PC-3 (cell line): ENCODE measurements at regions not wholly inside any gene's neighbourhood (a gene's known extent, or its start where the extent isn't known, plus 50 kb on each side); places are given as distances from the start of the nearest gene placed in this dataset.

Experiments
- ATAC-seq: fragments of 200-7000 bp; cut with Tn5 transposase; 2 replicates; pipeline ENCODE4 v1.9.1; 2020; ENCODE audit warnings: mild to moderate bottlenecking, moderate library complexity
- BruUV-seq: library from RNA; stranded (reverse); fragments of 400-500 nt; replicated peaks from 2 replicates; lab custom pipeline; 2021; lab: Mats Ljungman, UMichigan
- CTCF ChIA-PET: fragments of 300-600 bp; sonication (Branson Sonifier 250); formaldehyde crosslinking; loops from one replicate; lab custom pipeline; 2022; ENCODE audit warnings: antibody characterized with exemption; lab: Charles Lee
- POLR2A ChIA-PET: fragments of 300-600 bp; sonication (Branson Sonifier 250); formaldehyde crosslinking; loops from one replicate; lab custom pipeline; 2022; ENCODE audit warnings: antibody characterized with exemption; ENCODE audit not compliant: unreplicated experiment; lab: Charles Lee
- DNase-seq: peaks from one replicate; pipeline ENCODE4 v3.0.0-alpha.2; 2015
- H2AFZ ChIP-seq: fragments of 300-600 bp; sonication (generic); 2 replicates; pipeline ENCODE4 v1.6.0; 2016; ENCODE audit warnings: antibody characterized with exemption, low read length
- H3F3A ChIP-seq: fragments of 300-600 bp; sonication (generic); one replicate; pipeline ENCODE4 v1.6.0; 2017; ENCODE audit warnings: antibody characterized with exemption, low read length, control low read depth, mild to moderate bottlenecking; ENCODE audit not compliant: unreplicated experiment
- H3K27ac ChIP-seq: fragments of 300-600 bp; sonication (generic); 2 replicates; pipeline ENCODE4 v1.5.1; 2016; ENCODE audit warnings: mild to moderate bottlenecking, low read length
- H3K27me3 ChIP-seq: fragments of 300-600 bp; sonication (generic); 2 replicates; pipeline ENCODE4 v1.6.1; 2016; ENCODE audit warnings: low read length, mixed read lengths
- H3K36me3 ChIP-seq: fragments of 300-600 bp; sonication (generic); 2 replicates; pipeline ENCODE4 v1.6.1; 2016; ENCODE audit warnings: low read depth, mixed run types, low read length, mixed read lengths
- H3K4me1 ChIP-seq: fragments of 300-600 bp; sonication (generic); 2 replicates; pipeline ENCODE4 v1.5.1; 2016; ENCODE audit warnings: low read length; ENCODE audit not compliant: insufficient read depth
- H3K4me2 ChIP-seq: fragments of 300-600 bp; sonication (generic); 2 replicates; pipeline ENCODE4 v1.6.0; 2016; ENCODE audit warnings: low read length
- H3K4me3 ChIP-seq: fragments of 300-600 bp; sonication (generic); 2 replicates; pipeline ENCODE4 v1.5.1; 2016; ENCODE audit warnings: mild to moderate bottlenecking, low read length, mixed read lengths
- H3K79me2 ChIP-seq: fragments of 300-600 bp; sonication (generic); 2 replicates; pipeline ENCODE4 v1.6.1; 2017; ENCODE audit warnings: low read length, mixed read lengths
- H3K9ac ChIP-seq: fragments of 300-600 bp; sonication (generic); 2 replicates; pipeline ENCODE4 v1.6.0; 2016; ENCODE audit warnings: mild to moderate bottlenecking, low read length
- H3K9me2 ChIP-seq: fragments of 300-600 bp; sonication (generic); replicated peaks from 2 replicates; pipeline ENCODE4 v1.6.1; 2016; ENCODE audit warnings: mixed run types, low read length, mixed read lengths
- H3K9me3 ChIP-seq: fragments of 300-600 bp; sonication (generic); 2 replicates; pipeline ENCODE4 v1.6.1; 2016; ENCODE audit warnings: low read length, mixed read lengths
- H4K20me1 ChIP-seq: fragments of 300-600 bp; sonication (generic); 2 replicates; pipeline ENCODE4 v1.6.1; 2016; ENCODE audit warnings: low read length, mixed read lengths
- EZH2 ChIP-seq: fragments of 300-600 bp; sonication (generic); IDR thresholded peaks from one replicate; pipeline ENCODE4 v1.6.1; 2017; ENCODE audit warnings: antibody characterized with exemption, mild to moderate bottlenecking, low read length; ENCODE audit not compliant: unreplicated experiment
- EZH2phosphoT487 ChIP-seq: fragments of 300-600 bp; sonication (generic); IDR thresholded peaks from 2 replicates; pipeline ENCODE4 v1.6.1; 2018; ENCODE audit warnings: mild to moderate bottlenecking, antibody characterized with exemption, low read length, borderline replicate concordance
- intact Hi-C: fragments of 100-400 bp; cut with micrococcal nuclease; formaldehyde crosslinking; loops from 2 replicates; pipeline ENCODE4 v1.9.0; 2023
- TF ChIP-seq, protein P1 (sequence below): fragments of 300-600 bp; sonication (generic); conservative IDR thresholded peaks from 2 replicates; pipeline ENCODE4 v1.5.1; 2017; ENCODE audit warnings: antibody characterized with exemption, low read depth, mild to moderate bottlenecking, low read length

GRCh38 chr13:111632906-111633305 lies 312.5 kb downstream of the TEX29 start:
- H3K9me3 ChIP-seq, result no peaks in the 10 kb centered on the region
- ATAC-seq (no peak), DNase-seq (no peak)
- ChIA-PET CTCF (no interaction called here), POLR2A (no interaction called here)
- H3K4me3 ChIP-seq, result no peak overlapping the region
- no peaks in the 10 kb centered on the region for H3K4me1 ChIP-seq
- no peaks in the 10 kb centered on the region for H3K9me2 ChIP-seq
- H2AFZ ChIP-seq, result no peak overlapping the region
- no peaks in the 10 kb centered on the region for H4K20me1 ChIP-seq
- no TSS peak for BruUV-seq
- no peak overlapping the region for H3K27ac ChIP-seq
- intact Hi-C loops, result no loop called here
- no peaks in the 10 kb centered on the region for H3K79me2 ChIP-seq
- no peak overlapping the region for H3K9ac ChIP-seq
- TF ChIP-seq, protein P1, sequence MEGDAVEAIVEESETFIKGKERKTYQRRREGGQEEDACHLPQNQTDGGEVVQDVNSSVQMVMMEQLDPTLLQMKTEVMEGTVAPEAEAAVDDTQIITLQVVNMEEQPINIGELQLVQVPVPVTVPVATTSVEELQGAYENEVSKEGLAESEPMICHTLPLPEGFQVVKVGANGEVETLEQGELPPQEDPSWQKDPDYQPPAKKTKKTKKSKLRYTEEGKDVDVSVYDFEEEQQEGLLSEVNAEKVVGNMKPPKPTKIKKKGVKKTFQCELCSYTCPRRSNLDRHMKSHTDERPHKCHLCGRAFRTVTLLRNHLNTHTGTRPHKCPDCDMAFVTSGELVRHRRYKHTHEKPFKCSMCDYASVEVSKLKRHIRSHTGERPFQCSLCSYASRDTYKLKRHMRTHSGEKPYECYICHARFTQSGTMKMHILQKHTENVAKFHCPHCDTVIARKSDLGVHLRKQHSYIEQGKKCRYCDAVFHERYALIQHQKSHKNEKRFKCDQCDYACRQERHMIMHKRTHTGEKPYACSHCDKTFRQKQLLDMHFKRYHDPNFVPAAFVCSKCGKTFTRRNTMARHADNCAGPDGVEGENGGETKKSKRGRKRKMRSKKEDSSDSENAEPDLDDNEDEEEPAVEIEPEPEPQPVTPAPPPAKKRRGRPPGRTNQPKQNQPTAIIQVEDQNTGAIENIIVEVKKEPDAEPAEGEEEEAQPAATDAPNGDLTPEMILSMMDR, result no peak
- no peak for TF ChIP-seq EZH2
- TF ChIP-seq EZH2phosphoT487, result no peak
- peaks cover 37% of the 10 kb centered on the region for H3K27me3 ChIP-seq
- no peak overlapping the region for H3K4me2 ChIP-seq
- H3F3A ChIP-seq, result no peaks in the 10 kb centered on the region
- H3K36me3 ChIP-seq, result no peaks in the 10 kb centered on the region

DNA sequence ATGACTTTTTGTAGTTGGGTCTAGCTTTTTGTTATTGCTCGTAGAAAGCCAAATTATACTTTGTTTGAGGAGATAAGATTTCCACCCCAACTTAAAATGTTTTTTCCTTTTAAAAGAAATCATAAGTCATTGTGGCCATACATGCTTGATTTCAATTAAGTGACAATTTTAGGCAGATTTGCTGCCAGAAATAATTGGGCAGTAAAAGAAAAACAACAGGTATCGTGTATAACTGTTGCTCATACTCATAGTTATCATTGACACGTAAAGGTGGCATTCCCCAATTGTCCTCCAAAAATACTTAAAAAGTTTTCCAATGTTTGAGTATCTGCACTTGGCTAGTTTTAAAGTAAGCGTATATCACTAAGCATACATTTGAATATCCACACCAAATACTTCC lies 313.0 kb downstream of the TEX29 start:
- Histone ChIP-seq H4K20me1 (no peaks in the 10 kb centered on the region), H3K79me2 (no peaks in the 10 kb centered on the region), H3K36me3 (no peaks in the 10 kb centered on the region), H3K4me3 (no peak overlapping the region), H3K9me2 (no peaks in the 10 kb centered on the region), H3K27ac (no peak overlapping the region), H3K9me3 (no peaks in the 10 kb centered on the region), H3K4me2 (no peak overlapping the region), H3K9ac (no peak overlapping the region), H3F3A (no peaks in the 10 kb centered on the region), H3K27me3 (peaks cover 32% of the 10 kb centered on the region), H3K4me1 (no peaks in the 10 kb centered on the region), H2AFZ (no peak overlapping the region)
- TF ChIP-seq EZH2, result no peak
- TF ChIP-seq EZH2phosphoT487, result no peak
- TF ChIP-seq, protein P1, result no peak
- DNase-seq (no peak), ATAC-seq (no peak)
- CTCF ChIA-PET, result no interaction called here
- BruUV-seq, result no TSS peak
- POLR2A ChIA-PET, result no interaction called here
- intact Hi-C loops, result no loop called here

- H3K27ac ChIP-seq, result no peak overlapping the region
- DNase-seq (no peak), ATAC-seq (no peak)
- ChIA-PET POLR2A (no interaction called here), CTCF (no interaction called here)
- no TSS peak for BruUV-seq
- H3K9me3 ChIP-seq, result no peaks in the 10 kb centered on the region
- no peaks in the 10 kb centered on the region for H3K79me2 ChIP-seq
- H3K9ac ChIP-seq, result no peak overlapping the region
- no peak overlapping the region for H2AFZ ChIP-seq
- H3K4me1 ChIP-seq, result no peaks in the 10 kb centered on the region
- H3K27me3 ChIP-seq, result peaks cover 25% of the 10 kb centered on the region
- H3K36me3 ChIP-seq, result no peaks in the 10 kb centered on the region
- no peaks in the 10 kb centered on the region for H4K20me1 ChIP-seq
- TF ChIP-seq, protein P1, result no peak
- TF ChIP-seq EZH2phosphoT487 (no peak), EZH2 (no peak)
- no peak overlapping the region for H3K4me3 ChIP-seq
- no peak overlapping the region for H3K4me2 ChIP-seq
- H3F3A ChIP-seq, result no peaks in the 10 kb centered on the region
- intact Hi-C loops, result no loop called here
- H3K9me2 ChIP-seq, result no peaks in the 10 kb centered on the region
These were observed 314.0 kb downstream of the TEX29 start for GRCh38 chr13:111634410-111634809.
